ENCODE measurements at regions not wholly inside any gene's neighbourhood (a gene's known extent, or its start where the extent isn't known, plus 50 kb on each side); places are given as distances from the start of the nearest gene placed in this dataset.

GRCh38 chr12:67025543-67026114, 243.5 kb upstream of the CAND1 start:
- Mint-ChIP-seq H3K36me3 (ENCODE audit: insufficient read depth, unreplicated experiment) (no peaks in the 10 kb centered on the region), H3K27ac (ENCODE audit: unreplicated experiment) (no peak overlapping the region), H3K9me3 (ENCODE audit: low read depth, unreplicated experiment) (no peaks in the 10 kb centered on the region), H3K4me1 (ENCODE audit: low read depth, unreplicated experiment) (peaks cover 18% of the 10 kb centered on the region), H3K4me3 (ENCODE audit: low read depth, unreplicated experiment) (no peak overlapping the region), H3K27me3 (ENCODE audit: unreplicated experiment) (no peaks in the 10 kb centered on the region)
- BruUV-seq (replicated peaks): no TSS peak
- intact Hi-C loops (cut with micrococcal nuclease; ENCODE audit: unreplicated experiment): loop anchor here (1.0 to 5.0 kb wide), 2 partner anchors 42 to 197 kb away; no protein-coding TSS in a partner anchor
- TF ChIP-seq CTCF (IDR thresholded peaks at IDR 0.05; ENCODE audit: unreplicated experiment): peak; percentile 85
- CTCF ChIA-PET: interaction anchor here (0.8 to 1.6 kb wide), 2 partner anchors 43 to 197 kb away, joined by 3 to 4 read pairs; no protein-coding TSS in a partner anchor
- peak; percentile 76 for DNase-seq

DNA sequence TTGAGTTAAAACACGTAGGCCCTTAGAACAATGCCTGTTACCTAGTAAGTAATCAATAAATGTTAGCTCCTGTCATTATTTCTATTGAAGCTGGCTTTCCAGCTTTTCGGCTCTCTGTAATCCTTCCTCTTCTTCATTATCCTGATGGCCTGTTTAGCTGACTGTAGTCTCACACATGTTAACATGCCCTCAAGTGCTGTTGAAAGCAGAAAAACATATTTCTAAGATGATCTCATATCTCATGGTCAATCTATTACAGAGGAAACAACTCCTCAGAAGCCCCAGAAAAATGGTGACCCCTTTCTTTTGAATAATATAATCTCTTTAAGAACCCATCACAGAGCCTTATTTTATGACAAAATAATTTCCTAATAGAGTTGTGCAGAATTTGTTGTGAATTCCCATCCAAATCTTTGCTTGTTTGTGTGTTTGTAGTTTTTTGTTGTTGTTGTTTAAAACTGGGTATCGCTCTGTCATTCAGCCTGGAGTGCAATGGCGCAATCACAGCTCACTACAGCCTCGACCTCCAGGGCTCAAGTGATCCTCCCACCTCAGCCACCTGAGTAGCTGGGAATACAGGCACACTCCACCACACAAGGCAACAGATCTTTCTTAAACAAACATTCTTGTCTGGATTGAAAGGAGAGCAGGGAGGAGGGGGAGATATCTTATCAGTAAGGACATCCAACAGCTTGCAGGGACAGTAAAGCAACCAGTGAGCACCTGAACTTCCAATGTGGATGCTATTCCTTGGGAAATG, 242.5 kb upstream of the CAND1 start:
- no peak overlapping the region for H3K27ac Mint-ChIP-seq (ENCODE audit: unreplicated experiment)
- BruUV-seq (replicated peaks): no TSS peak
- TF ChIP-seq CTCF (IDR thresholded peaks at IDR 0.05; ENCODE audit: unreplicated experiment): no peak
- intact Hi-C loops (cut with micrococcal nuclease; ENCODE audit: unreplicated experiment): loop anchor here (5.0 kb wide), 1 partner anchor 41 kb away; no protein-coding TSS in a partner anchor
- no peak overlapping the region for H3K4me3 Mint-ChIP-seq (ENCODE audit: low read depth, unreplicated experiment)
- H3K9me3 Mint-ChIP-seq (ENCODE audit: low read depth, unreplicated experiment): no peaks in the 10 kb centered on the region
- CTCF ChIA-PET: interaction anchor here (0.8 to 1.6 kb wide), 3 partner anchors 13 to 196 kb away, joined by 3 to 4 read pairs (median 3); no protein-coding TSS in a partner anchor
- H3K4me1 Mint-ChIP-seq (ENCODE audit: low read depth, unreplicated experiment): peaks cover 18% of the 10 kb centered on the region
- H3K27me3 Mint-ChIP-seq (ENCODE audit: unreplicated experiment): no peaks in the 10 kb centered on the region
- H3K36me3 Mint-ChIP-seq (ENCODE audit: insufficient read depth, unreplicated experiment): no peaks in the 10 kb centered on the region
- no peak for DNase-seq

DNA sequence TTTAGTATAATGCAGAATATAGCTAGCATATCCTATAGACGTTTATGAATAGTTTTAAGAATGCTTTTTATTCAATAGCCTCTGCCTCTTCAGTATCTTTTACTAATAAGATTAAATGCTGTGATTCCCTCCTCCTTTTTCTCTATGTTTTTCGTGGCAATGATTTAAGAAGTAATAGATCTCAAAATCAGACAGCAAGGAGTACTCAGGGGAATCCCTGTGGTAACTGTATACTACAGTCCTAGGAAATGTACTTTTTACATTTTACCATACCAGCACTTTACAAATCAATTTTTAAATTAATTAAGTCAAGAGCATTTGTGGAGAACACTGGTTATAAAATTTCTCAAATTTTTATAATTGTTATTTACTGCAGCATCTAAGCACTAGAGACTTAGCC, 240.6 kb upstream of the CAND1 start:
- no peak for TF ChIP-seq CTCF (IDR thresholded peaks at IDR 0.05; ENCODE audit: unreplicated experiment)
- no peak overlapping the region for H3K4me3 Mint-ChIP-seq (ENCODE audit: low read depth, unreplicated experiment)

GRCh38 chr12:67034110-67034879, 234.9 kb upstream of the CAND1 start:
- no peak for TF ChIP-seq CTCF (IDR thresholded peaks at IDR 0.05; ENCODE audit: unreplicated experiment)
- intact Hi-C loops (cut with micrococcal nuclease; ENCODE audit: unreplicated experiment): no loop called here
- Mint-ChIP-seq H3K36me3 (ENCODE audit: insufficient read depth, unreplicated experiment) (no peaks in the 10 kb centered on the region), H3K27ac (ENCODE audit: unreplicated experiment) (no peak overlapping the region), H3K27me3 (ENCODE audit: unreplicated experiment) (no peaks in the 10 kb centered on the region), H3K4me1 (ENCODE audit: low read depth, unreplicated experiment) (peaks cover 20% of the 10 kb centered on the region), H3K9me3 (ENCODE audit: low read depth, unreplicated experiment) (no peaks in the 10 kb centered on the region), H3K4me3 (ENCODE audit: low read depth, unreplicated experiment) (no peak overlapping the region)
- peak; percentile 74 for DNase-seq
- CTCF ChIA-PET: interaction anchor here (0.6 kb wide), 1 partner anchor 969 kb away, joined by 3 read pairs; no protein-coding TSS in a partner anchor
- no TSS peak for BruUV-seq (replicated peaks)

More for the DNA sequence above, 240.6 kb upstream of the CAND1 start:
- CTCF ChIA-PET: no interaction called here
- BruUV-seq (replicated peaks): no TSS peak
- Mint-ChIP-seq H3K9me3 (ENCODE audit: low read depth, unreplicated experiment) (no peaks in the 10 kb centered on the region), H3K36me3 (ENCODE audit: insufficient read depth, unreplicated experiment) (no peaks in the 10 kb centered on the region), H3K27me3 (ENCODE audit: unreplicated experiment) (no peaks in the 10 kb centered on the region), H3K27ac (ENCODE audit: unreplicated experiment) (no peak overlapping the region), H3K4me1 (ENCODE audit: low read depth, unreplicated experiment) (peaks cover 18% of the 10 kb centered on the region)
- intact Hi-C loops (cut with micrococcal nuclease; ENCODE audit: unreplicated experiment): loop anchor here (5.0 kb wide), 1 partner anchor 39 kb away; no protein-coding TSS in a partner anchor
- no peak for DNase-seq

Data from Calu3 (cell line).